Loucy (cell line): ENCODE measurements at regions not wholly inside any gene's neighbourhood (a gene's known extent, or its start where the extent isn't known, plus 50 kb on each side); places are given as distances from the start of the nearest gene placed in this dataset.

Experiments
- H2AFZ ChIP-seq: fragments of 200-600 bp; sonication (generic); 2 replicates; pipeline ENCODE4 v1.6.0; 2016; ENCODE audit warnings: antibody characterized with exemption, mild to moderate bottlenecking, low read length, moderate library complexity
- H3F3A ChIP-seq: fragments of 200-600 bp; 2 replicates; pipeline ENCODE4 v1.6.0; 2016; ENCODE audit warnings: antibody characterized with exemption, low read depth, mild to moderate bottlenecking
- H3K27me3 ChIP-seq: fragments of 200-600 bp; sonication (generic); 2 replicates; pipeline ENCODE4 v1.6.1; 2014; ENCODE audit warnings: low read length, mild to moderate bottlenecking; ENCODE audit not compliant: insufficient read depth, poor library complexity, severe bottlenecking
- H3K36me3 ChIP-seq: fragments of 200-600 bp; sonication (generic); 2 replicates; pipeline ENCODE4 v1.6.1; 2016; ENCODE audit warnings: low read length; ENCODE audit not compliant: insufficient read depth
- H3K4me1 ChIP-seq: fragments of 200-600 bp; sonication (generic); 2 replicates; pipeline ENCODE4 v1.5.1; 2014; ENCODE audit warnings: low read length, mild to moderate bottlenecking; ENCODE audit not compliant: insufficient read depth, poor library complexity, severe bottlenecking
- H3K4me2 ChIP-seq: fragments of 200-600 bp; sonication (generic); 2 replicates; pipeline ENCODE4 v1.6.0; 2014; ENCODE audit warnings: antibody characterized with exemption, low read length, low read depth, mild to moderate bottlenecking; ENCODE audit not compliant: poor library complexity, severe bottlenecking
- H3K4me3 ChIP-seq: fragments of 200-600 bp; sonication (generic); 2 replicates; pipeline ENCODE4 v1.5.1; 2014; ENCODE audit warnings: low read length, mild to moderate bottlenecking, mixed read lengths; ENCODE audit not compliant: poor library complexity, severe bottlenecking
- H3K79me2 ChIP-seq: fragments of 200-600 bp; sonication (generic); 2 replicates; pipeline ENCODE4 v1.6.1; 2014; ENCODE audit warnings: low read length; ENCODE audit not compliant: insufficient read depth
- H3K9ac ChIP-seq: fragments of 200-600 bp; sonication (generic); 2 replicates; pipeline ENCODE4 v1.6.0; 2014; ENCODE audit warnings: mild to moderate bottlenecking, low read depth, low read length, moderate library complexity; ENCODE audit not compliant: poor library complexity, severe bottlenecking
- H3K9me2 ChIP-seq: fragments of 200-600 bp; sonication (generic); replicated peaks from 2 replicates; pipeline ENCODE4 v1.6.1; 2016; ENCODE audit warnings: low read depth, low read length, mixed read lengths
- H3K9me3 ChIP-seq: fragments of 200-600 bp; sonication (generic); 2 replicates; pipeline ENCODE4 v1.6.1; 2014; ENCODE audit warnings: mild to moderate bottlenecking, antibody characterized with exemption, low read length, low read depth; ENCODE audit not compliant: insufficient read depth
- H4K20me1 ChIP-seq: fragments of 200-600 bp; sonication (generic); 2 replicates; pipeline ENCODE4 v1.6.0; 2014; ENCODE audit warnings: antibody characterized with exemption, low read length, mild to moderate bottlenecking; ENCODE audit not compliant: insufficient read depth, poor library complexity, severe bottlenecking
- EZH2phosphoT487 ChIP-seq: fragments of 200-600 bp; IDR thresholded peaks from 2 replicates; pipeline ENCODE4 v1.6.1; 2018; ENCODE audit warnings: antibody characterized with exemption, mild to moderate bottlenecking, moderate library complexity, borderline replicate concordance
- TF ChIP-seq, protein P1 (sequence below): fragments of 200-600 bp; sonication (generic); conservative IDR thresholded peaks from 2 replicates; pipeline ENCODE4 v1.5.1; 2014; ENCODE audit warnings: mild to moderate bottlenecking, antibody characterized with exemption, low read length

DNA sequence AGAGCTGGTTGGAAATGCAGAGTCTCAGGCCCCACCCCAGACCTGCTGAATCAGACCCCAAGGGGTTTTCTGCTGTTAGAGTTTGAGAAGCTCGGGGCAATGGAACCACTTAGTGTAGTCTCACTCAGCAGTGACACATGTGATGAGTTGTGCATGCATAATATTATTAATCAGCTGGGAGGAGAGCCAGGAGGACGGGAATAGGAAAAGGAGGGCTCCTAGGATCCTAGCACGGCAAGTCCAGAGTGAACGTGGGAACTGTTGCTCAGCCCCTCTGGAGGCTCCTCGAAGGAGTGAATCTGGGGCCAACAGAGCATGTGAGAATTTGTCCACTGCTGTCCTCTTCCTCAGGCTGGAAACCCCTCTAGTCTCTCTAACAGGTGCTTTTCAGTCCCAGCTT is 87.1 kb downstream of the HS1BP3 start:
- H3K4me1 ChIP-seq = peaks cover 6% of the 10 kb centered on the region
- no peaks in the 10 kb centered on the region for H3F3A ChIP-seq
- no peaks in the 10 kb centered on the region for H3K27me3 ChIP-seq
- no peaks in the 10 kb centered on the region for H3K9me2 ChIP-seq
- no peaks in the 10 kb centered on the region for H3K36me3 ChIP-seq
- H2AFZ ChIP-seq = no peak overlapping the region
- no peaks in the 10 kb centered on the region for H4K20me1 ChIP-seq
- no peak for TF ChIP-seq EZH2phosphoT487
- TF ChIP-seq, protein P1, sequence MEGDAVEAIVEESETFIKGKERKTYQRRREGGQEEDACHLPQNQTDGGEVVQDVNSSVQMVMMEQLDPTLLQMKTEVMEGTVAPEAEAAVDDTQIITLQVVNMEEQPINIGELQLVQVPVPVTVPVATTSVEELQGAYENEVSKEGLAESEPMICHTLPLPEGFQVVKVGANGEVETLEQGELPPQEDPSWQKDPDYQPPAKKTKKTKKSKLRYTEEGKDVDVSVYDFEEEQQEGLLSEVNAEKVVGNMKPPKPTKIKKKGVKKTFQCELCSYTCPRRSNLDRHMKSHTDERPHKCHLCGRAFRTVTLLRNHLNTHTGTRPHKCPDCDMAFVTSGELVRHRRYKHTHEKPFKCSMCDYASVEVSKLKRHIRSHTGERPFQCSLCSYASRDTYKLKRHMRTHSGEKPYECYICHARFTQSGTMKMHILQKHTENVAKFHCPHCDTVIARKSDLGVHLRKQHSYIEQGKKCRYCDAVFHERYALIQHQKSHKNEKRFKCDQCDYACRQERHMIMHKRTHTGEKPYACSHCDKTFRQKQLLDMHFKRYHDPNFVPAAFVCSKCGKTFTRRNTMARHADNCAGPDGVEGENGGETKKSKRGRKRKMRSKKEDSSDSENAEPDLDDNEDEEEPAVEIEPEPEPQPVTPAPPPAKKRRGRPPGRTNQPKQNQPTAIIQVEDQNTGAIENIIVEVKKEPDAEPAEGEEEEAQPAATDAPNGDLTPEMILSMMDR = no peak
- no peak overlapping the region for H3K4me3 ChIP-seq
- H3K79me2 ChIP-seq = no peaks in the 10 kb centered on the region
- H3K9ac ChIP-seq = no peak overlapping the region
- no peak overlapping the region for H3K4me2 ChIP-seq
- H3K9me3 ChIP-seq = no peaks in the 10 kb centered on the region

DNA sequence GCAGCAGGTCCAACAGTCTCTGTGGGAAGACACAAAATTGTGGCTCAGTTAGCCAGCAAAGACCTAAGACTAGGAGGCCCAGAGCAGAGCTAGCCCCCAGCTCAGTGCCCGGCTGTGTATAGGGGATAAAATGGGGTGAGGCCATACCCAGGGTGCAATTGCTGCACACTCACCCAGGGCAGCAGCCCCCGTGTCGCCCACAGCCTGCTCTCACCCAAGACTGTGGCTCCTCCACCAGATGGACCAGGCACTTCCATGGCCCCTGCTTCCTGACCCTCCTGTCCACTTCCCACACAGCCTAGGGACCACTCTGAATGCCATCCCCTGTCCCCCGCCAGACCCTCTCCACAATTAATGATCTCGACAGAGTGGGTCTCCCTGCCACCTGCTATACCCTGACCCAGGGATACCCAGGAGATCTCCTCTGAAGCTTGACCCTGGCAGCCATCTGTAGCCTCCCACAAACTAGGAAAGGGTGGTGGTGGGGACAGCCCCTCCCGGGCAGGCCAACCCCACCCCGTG is 85.7 kb downstream of the HS1BP3 start:
- H4K20me1 ChIP-seq = no peaks in the 10 kb centered on the region
- H3F3A ChIP-seq = no peaks in the 10 kb centered on the region
- no peaks in the 10 kb centered on the region for H3K36me3 ChIP-seq
- H3K9me3 ChIP-seq = no peaks in the 10 kb centered on the region
- peaks cover 9% of the 10 kb centered on the region for H3K4me1 ChIP-seq
- TF ChIP-seq, protein P1 = no peak
- TF ChIP-seq EZH2phosphoT487 = no peak
- H3K9ac ChIP-seq = no peak overlapping the region
- no peak overlapping the region for H3K4me3 ChIP-seq
- no peaks in the 10 kb centered on the region for H3K27me3 ChIP-seq
- no peaks in the 10 kb centered on the region for H3K9me2 ChIP-seq
- no peak overlapping the region for H3K4me2 ChIP-seq
- H3K79me2 ChIP-seq = no peaks in the 10 kb centered on the region
- H2AFZ ChIP-seq = no peak overlapping the region

DNA sequence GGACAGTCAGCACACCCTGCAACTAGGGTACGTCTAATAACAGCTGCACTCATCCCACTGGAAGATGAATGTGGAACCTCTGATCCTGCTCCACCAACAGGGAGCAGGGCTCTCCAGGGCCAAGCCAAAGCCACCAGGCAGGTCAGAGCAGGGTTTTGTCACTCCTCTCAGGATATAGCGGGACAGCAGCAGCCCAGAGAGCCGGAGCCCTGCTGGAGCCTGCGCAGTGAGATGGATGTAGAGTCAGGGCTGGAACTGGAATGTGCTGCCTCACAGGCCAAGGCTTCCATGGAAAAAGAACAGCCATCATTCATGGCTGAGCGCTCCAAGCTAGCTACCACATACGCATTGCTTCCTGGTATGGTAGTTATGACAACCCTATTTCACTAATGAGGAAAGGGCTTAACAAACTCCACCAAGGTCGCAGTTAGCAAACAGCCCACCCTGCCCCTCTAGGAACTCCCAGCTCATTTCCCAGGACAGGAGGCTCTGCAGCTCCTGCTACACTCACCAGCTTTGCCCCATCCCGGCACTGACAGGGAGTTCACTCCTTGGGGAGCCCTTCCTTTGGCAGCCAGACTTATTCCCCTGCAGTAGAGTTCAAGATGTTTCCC is 85.2 kb downstream of the HS1BP3 start:
- Histone ChIP-seq H4K20me1 (no peaks in the 10 kb centered on the region), H3K4me2 (no peak overlapping the region), H3K4me1 (peaks cover 9% of the 10 kb centered on the region), H3F3A (no peaks in the 10 kb centered on the region), H3K36me3 (no peaks in the 10 kb centered on the region), H3K79me2 (no peaks in the 10 kb centered on the region), H3K4me3 (no peak overlapping the region), H3K27me3 (no peaks in the 10 kb centered on the region), H3K9me2 (no peaks in the 10 kb centered on the region), H3K9ac (no peak overlapping the region), H2AFZ (no peak overlapping the region), H3K9me3 (no peaks in the 10 kb centered on the region)
- TF ChIP-seq EZH2phosphoT487 = no peak
- TF ChIP-seq, protein P1 = no peak
